Globus pallidus (tissue), 1 donor: ENCODE measurements at regions not wholly inside any gene's neighbourhood (a gene's known extent, or its start where the extent isn't known, plus 50 kb on each side); places are given as distances from the start of the nearest gene placed in this dataset.
"Not testable (repeated sequence)": the region's sequence is repeated elsewhere in the genome, so short reads cannot be mapped to it uniquely, and the experiment has no call there.

Source experiments
- DNase-seq: peaks from one replicate; pipeline ENCODE4 v3.0.0-alpha.2; 2015; ENCODE audit warnings: low spot score

GRCh38 chr10:34908481-34908880 is 93.4 kb upstream of the PARD3 start:
- no peak for DNase-seq

- DNase-seq, result no peak
Observed at GRCh38 chr10:34907743-34908430, 92.8 kb upstream of the PARD3 start.

- no peak for DNase-seq
Observed at GRCh38 chr10:34906067-34906965, 91.2 kb upstream of the PARD3 start.

- DNase-seq, result no peak
Observed at GRCh38 chr10:34905200-34905927, 90.3 kb upstream of the PARD3 start.

- no peak for DNase-seq
Observed at GRCh38 chr10:34904191-34904590, 89.1 kb upstream of the PARD3 start.

GRCh38 chr10:34899161-34899560 is 84.1 kb upstream of the PARD3 start:
- no peak for DNase-seq

GRCh38 chr10:34895977-34896376 is 80.9 kb upstream of the PARD3 start:
- DNase-seq, result no peak

- not testable (repeated sequence) for DNase-seq
Observed at GRCh38 chr10:34895046-34895445, 80.0 kb upstream of the PARD3 start.

- DNase-seq, result not testable (repeated sequence)
Observed at GRCh38 chr10:34892521-34892920, 77.4 kb upstream of the PARD3 start.

GRCh38 chr10:34890939-34891338 is 75.8 kb upstream of the PARD3 start:
- no peak for DNase-seq

- DNase-seq, result no peak
Observed at GRCh38 chr10:34889004-34889869, 74.1 kb upstream of the PARD3 start.

- DNase-seq, result no peak
Observed at GRCh38 chr10:34886906-34887642, 72.0 kb upstream of the PARD3 start.

GRCh38 chr10:34885898-34886297 is 70.8 kb upstream of the PARD3 start:
- no peak for DNase-seq

- DNase-seq, result no peak
Observed at GRCh38 chr10:34885011-34885410, 69.9 kb upstream of the PARD3 start.

- no peak for DNase-seq
Observed at GRCh38 chr10:34884272-34884952, 69.3 kb upstream of the PARD3 start.

- DNase-seq, result no peak
Observed at GRCh38 chr10:34880817-34881216, 65.7 kb upstream of the PARD3 start.

- not testable (repeated sequence) for DNase-seq
Observed at GRCh38 chr10:34878651-34879050, 63.6 kb upstream of the PARD3 start.

- no peak for DNase-seq
Observed at GRCh38 chr10:34875061-34875460, 60.0 kb upstream of the PARD3 start.

- no peak for DNase-seq
Observed at GRCh38 chr10:34872820-34873219, 57.7 kb upstream of the PARD3 start.

- DNase-seq, result no peak
Observed at GRCh38 chr10:34869135-34869836, 54.2 kb upstream of the PARD3 start.
